Colonic mucosa (tissue), 4 donors: ENCODE measurements at regions not wholly inside any gene's neighbourhood (a gene's known extent, or its start where the extent isn't known, plus 50 kb on each side); places are given as distances from the start of the nearest gene placed in this dataset.

Experiments used
- DNase-seq: peaks from one replicate; pipeline ENCODE4 v3.0.0-alpha.2; 2020
- H3K27ac ChIP-seq: fragments of 200-600 bp; one replicate; pipeline ENCODE4 v1.8.0; 2021
- H3K27me3 ChIP-seq: fragments of 200-600 bp; one replicate; pipeline ENCODE4 v1.8.0; 2021
- H3K36me3 ChIP-seq: fragments of 200-600 bp; one replicate; pipeline ENCODE4 v1.8.0; 2021
- H3K4me1 ChIP-seq: fragments of 200-600 bp; one replicate; pipeline ENCODE4 v1.8.0; 2021; ENCODE audit warnings: mild to moderate bottlenecking
- H3K4me3 ChIP-seq: fragments of 200-600 bp; one replicate; pipeline ENCODE4 v1.8.0; 2021
- H3K9ac ChIP-seq, 2 donors: one replicate each; pipeline ENCODE4 v1.7.0; 2013; ENCODE audit warnings: control low read depth in 2 of 2, low read depth in 2 of 2, low read length in 2 of 2
- H3K9me3 ChIP-seq: fragments of 200-600 bp; one replicate; pipeline ENCODE4 v1.8.0; 2021
- CTCF ChIP-seq: fragments of 200-600 bp; IDR thresholded peaks from one replicate; pipeline ENCODE4 v1.8.0; 2022; ENCODE audit warnings: antibody characterized with exemption, mild to moderate bottlenecking
- intact Hi-C: fragments of 100-400 bp; cut with DNase I; formaldehyde crosslinking; loops from one replicate; pipeline ENCODE4 v1.14.1; 2022
- donor health status: healthy.
- donor health status: DM: no; HTN: no; CAD: no.
- donor health status: DM: no; HTN: no; CAD: no.

- H3K36me3 ChIP-seq: no peaks in the 10 kb centered on the region
- H3K27me3 ChIP-seq: no peaks in the 10 kb centered on the region
- no peak for TF ChIP-seq CTCF
- DNase-seq: no peak
- H3K4me1 ChIP-seq: no peaks in the 10 kb centered on the region
- no peak overlapping the region for H3K27ac ChIP-seq
- no peak overlapping the region for H3K9ac ChIP-seq
- H3K9me3 ChIP-seq: no peaks in the 10 kb centered on the region
- intact Hi-C loops: no loop called here
- no peak overlapping the region for H3K4me3 ChIP-seq
Measured at GRCh38 chr4:17251101-17251500, 260.8 kb downstream of the QDPR start.

DNA sequence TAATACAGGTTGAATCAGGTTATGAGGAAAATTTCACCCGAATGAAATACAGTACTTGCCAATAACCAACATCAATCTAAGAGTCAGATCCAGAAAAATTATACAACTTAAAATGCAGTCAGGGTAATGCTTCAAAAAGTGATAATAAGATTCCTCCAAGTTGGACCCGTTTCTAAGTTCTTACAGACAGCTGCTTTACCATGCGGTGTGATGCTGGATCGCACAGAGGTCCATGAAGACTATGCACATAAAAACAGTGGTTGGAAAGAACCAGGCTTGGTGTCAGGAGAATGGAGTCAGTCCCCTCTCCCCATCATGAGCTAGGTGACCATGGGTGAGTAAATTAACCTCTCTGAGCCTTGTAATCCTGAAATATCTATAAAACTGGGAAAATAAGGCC, 261.3 kb downstream of the QDPR start:
- no peak for TF ChIP-seq CTCF
- DNase-seq: no peak
- H3K9me3 ChIP-seq: no peaks in the 10 kb centered on the region

GRCh38 chr4:17246656-17247055, 265.2 kb downstream of the QDPR start:
- Histone ChIP-seq H3K36me3 (no peaks in the 10 kb centered on the region), H3K4me1 (no peaks in the 10 kb centered on the region), H3K9ac (no peak overlapping the region), H3K27ac (no peak overlapping the region), H3K9me3 (no peaks in the 10 kb centered on the region), H3K27me3 (no peaks in the 10 kb centered on the region), H3K4me3 (no peak overlapping the region)
- no peak for DNase-seq
- TF ChIP-seq CTCF: no peak
- intact Hi-C loops: no loop called here

More for the DNA sequence above, 261.3 kb downstream of the QDPR start:
- intact Hi-C loops: no loop called here
- no peaks in the 10 kb centered on the region for H3K36me3 ChIP-seq
- H3K27me3 ChIP-seq: no peaks in the 10 kb centered on the region
- H3K9ac ChIP-seq: no peak overlapping the region
- no peak overlapping the region for H3K4me3 ChIP-seq
- H3K4me1 ChIP-seq: no peaks in the 10 kb centered on the region
- H3K27ac ChIP-seq: no peak overlapping the region

DNA sequence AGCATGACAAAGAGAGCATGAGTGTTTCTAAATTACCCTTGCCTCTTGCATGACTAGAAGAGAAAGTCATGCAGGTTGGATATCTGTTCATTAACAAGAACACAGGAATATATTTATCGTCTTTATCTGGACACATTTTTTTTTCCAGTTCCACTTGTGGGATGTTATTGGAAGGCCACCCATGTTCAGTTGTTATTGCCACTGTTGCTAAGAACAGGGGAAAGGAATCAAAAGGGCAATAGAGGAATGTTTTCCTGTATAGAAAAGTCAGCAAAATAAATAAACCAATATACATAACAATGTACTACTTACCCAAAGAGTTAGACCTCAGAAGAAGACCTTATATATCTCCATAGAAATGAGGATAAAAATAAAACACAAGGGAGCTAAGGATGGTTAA, 270.1 kb downstream of the QDPR start:
- H3K4me1 ChIP-seq: no peaks in the 10 kb centered on the region
- DNase-seq: no peak
- H3K27ac ChIP-seq: no peak overlapping the region
- H3K27me3 ChIP-seq: no peaks in the 10 kb centered on the region
- H3K9ac ChIP-seq: no peak overlapping the region
- H3K36me3 ChIP-seq: no peaks in the 10 kb centered on the region
- no peaks in the 10 kb centered on the region for H3K9me3 ChIP-seq
- H3K4me3 ChIP-seq: no peak overlapping the region
- TF ChIP-seq CTCF: no peak
- intact Hi-C loops: no loop called here

DNA sequence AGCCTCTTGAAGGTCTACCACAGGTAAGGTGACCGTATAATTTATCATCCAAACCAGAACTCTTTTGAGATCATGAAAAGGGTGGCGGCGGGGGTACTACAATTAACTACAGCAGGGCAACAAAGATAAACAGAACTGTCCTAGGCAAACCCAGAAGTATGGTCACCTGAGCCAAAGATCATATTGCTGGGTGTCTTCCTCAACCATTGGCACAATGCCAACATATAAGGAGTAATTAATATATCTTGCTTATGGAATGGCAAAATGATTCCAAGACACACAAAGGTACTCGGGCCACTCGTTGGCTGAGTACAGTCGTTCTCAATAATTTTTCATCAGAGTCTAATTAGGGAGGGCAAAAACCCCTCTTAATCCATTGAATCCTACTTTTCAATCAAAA, 273.3 kb downstream of the QDPR start:
- no peak overlapping the region for H3K9ac ChIP-seq
- intact Hi-C loops: no loop called here

More for the DNA sequence above, 273.3 kb downstream of the QDPR start:
- no peak overlapping the region for H3K4me3 ChIP-seq
- no peaks in the 10 kb centered on the region for H3K4me1 ChIP-seq
- no peak overlapping the region for H3K27ac ChIP-seq
- no peak for DNase-seq
- H3K36me3 ChIP-seq: no peaks in the 10 kb centered on the region
- H3K9me3 ChIP-seq: no peaks in the 10 kb centered on the region
- no peaks in the 10 kb centered on the region for H3K27me3 ChIP-seq
- TF ChIP-seq CTCF: no peak
